GM18505 (cell line): ENCODE measurements at regions not wholly inside any gene's neighbourhood (a gene's known extent, or its start where the extent isn't known, plus 50 kb on each side); places are given as distances from the start of the nearest gene placed in this dataset.

Source experiments
- ATAC-seq: cut with Tn5 transposase; IDR thresholded peaks from one replicate; pipeline ENCODE4 v1.9.1; 2021; ENCODE audit not compliant: unreplicated experiment
- POLR2A ChIP-seq: IDR thresholded peaks from 4 replicates; pipeline ENCODE4 v1.6.1; 2011; ENCODE audit warnings: borderline replicate concordance; ENCODE audit not compliant: insufficient read depth, insufficient read length; ENCODE audit errors: extremely low read depth

DNA sequence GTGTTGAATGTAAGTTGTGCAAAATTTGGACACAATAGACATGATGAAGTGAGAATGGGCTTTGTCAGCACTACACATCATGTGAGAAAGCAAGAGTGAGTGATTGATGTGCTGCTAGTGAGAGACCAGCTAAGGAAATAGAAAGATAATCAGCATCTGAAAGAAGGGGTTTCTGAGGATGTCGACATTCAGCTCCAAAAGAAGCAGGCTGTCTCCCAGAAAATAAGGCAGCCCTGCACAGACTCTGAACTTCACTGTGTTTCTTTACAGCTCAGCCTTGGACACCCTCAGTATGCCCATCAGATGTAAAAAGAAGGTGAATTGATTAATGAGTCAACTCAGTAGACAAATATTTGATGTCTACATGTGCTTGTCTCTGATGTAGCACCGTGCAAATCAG, 80.8 kb upstream of the ADCY2 start:
- ATAC-seq, result no peak
- TF ChIP-seq POLR2A, result no peak

DNA sequence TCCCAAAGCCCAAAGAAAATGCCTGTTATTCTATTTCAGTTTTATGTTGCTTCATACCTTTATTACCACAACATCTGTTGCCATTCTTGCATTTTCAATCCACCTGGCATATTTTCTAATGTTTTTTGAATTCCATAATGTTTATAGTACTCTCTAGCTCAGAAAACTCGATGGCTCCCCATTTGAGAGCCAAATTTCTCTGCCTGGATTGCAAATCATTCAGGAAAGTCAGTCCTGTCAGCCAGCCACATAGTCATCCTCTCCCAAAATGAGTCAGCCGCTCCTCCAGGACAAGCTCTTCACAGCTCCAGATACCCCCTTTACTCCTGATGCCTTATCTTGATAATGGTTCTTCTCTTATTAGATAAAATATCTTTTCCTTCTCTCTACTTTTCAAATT, 78.2 kb upstream of the ADCY2 start:
- ATAC-seq, result no peak
- TF ChIP-seq POLR2A, result no peak

DNA sequence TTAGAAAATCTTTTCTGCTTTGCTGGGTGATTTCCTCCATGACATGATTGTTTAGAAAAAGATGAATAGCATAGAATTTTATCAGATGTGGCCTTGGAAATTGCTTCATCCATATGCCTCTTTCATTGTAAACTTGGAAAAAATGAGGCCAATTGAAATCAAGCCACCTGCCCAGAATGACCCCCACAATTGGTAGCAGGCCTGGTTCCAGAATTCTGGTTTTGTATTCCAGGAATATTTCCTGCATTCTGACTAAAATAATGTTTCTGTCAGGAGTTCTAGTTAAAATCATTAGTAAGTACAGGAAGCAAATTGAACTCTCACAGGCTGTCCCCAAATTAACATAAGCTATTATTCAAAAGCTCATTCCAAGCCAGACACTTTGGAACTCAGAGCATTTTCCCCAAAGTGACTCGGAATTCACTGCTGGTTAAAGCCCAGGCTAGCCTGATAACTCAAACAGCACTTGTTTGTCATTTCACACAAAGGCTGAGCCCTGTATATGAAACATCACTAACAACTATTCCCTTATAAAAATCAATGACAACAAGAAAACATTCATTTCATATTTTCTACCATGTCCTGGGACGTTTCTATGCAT, 75.1 kb upstream of the ADCY2 start:
- TF ChIP-seq POLR2A, result no peak
- ATAC-seq, result no peak

DNA sequence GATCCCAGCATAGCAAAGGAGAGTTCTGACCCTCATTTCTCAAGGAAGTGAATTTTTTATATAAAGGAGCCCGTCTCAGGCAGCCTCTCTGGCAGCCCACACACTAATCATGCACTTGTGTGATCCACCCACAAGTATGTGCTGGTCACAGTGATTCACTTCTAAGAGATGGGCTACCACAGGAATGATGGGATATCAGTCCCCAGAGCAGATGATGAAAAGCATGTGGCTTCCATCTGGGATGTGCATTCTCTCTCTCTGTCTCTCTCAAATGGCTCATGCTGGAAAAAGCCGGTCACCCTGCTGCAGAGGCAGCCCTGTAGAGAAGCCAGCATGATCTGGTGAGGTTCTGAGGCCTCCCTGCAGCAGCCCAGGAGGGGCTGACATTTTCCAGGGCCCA, 74.2 kb upstream of the ADCY2 start:
- ATAC-seq, result no peak
- TF ChIP-seq POLR2A, result no peak

DNA sequence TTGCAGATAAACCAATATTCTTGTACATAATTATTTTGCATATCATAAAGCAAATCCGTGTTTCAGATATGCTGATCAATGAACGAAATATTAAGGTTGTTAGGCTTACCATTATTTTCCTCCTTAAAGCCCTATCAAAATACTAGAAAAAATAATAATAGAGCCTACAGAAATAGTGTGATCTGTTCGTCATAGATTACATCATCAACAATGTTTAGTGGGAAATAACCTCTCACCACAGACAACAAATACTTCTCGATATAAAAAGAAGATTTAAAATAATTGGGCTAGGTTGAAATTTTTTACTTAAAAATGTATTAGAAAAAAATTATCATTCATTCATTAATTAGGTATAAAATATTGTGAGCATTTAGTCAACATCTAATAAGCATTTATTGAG, 71.0 kb upstream of the ADCY2 start:
- no peak for TF ChIP-seq POLR2A
- no peak for ATAC-seq

DNA sequence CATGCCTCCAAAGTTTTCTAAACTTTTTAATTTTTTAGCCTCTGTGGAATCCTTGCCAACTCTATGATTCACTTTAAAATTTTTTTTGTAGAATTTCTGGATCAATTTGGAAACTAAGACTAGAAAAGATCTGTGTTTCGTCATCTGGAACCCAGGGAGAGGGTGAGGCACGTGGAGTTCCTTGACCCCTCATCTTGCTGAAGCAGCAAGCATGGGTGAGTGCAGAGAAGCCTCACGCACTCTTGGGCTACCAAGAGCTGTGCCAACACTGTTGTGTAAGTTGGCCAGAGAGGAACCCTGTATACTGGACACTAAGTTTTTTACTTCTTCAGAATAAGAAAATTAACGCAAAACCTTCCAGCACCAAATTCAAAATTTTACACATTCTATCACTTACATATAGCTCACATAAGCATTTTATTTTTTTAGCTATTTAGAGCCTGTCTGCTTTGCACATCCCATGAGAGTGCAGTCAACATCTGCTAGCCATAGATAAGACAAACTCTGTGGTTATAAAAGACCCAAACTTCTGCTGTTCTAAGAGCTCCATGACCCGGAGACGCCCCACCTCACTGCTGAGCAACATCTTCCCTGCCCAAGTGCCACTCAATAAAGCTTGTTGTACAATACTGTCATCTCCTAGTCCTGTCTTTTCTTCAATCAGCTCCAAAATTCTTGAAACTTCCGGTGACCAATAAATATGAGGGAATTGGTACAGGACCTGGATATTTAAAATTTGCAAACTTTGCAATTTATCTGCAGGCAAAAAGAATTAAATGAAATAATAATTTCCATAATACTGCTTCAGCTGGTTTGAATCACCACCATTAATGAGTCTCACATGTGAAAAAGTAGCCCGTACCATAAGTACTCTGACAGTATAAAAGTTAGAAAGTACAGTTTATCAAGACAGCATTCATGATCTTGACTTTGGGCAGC, 69.7 kb upstream of the ADCY2 start:
- ATAC-seq, result no peak
- TF ChIP-seq POLR2A, result no peak

DNA sequence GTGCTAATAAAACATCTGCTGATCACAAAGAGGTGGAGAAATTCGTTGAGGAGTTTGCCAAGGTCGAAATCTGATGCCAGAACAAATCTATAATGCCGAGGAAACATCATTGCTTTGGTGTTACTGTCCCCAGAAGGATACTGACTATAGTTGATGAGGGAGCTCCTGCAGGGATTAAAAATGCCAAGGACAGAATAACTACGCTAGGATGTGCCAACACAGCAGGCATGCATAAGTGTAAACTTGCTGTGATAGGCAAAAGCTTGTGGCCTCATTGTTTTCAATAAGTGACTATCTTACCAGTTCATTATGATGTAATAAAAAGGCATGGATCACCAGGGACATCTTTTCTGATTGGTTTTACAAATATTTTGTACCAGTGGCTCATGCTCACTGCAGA, 66.8 kb upstream of the ADCY2 start:
- ATAC-seq, result no peak
- TF ChIP-seq POLR2A, result no peak

DNA sequence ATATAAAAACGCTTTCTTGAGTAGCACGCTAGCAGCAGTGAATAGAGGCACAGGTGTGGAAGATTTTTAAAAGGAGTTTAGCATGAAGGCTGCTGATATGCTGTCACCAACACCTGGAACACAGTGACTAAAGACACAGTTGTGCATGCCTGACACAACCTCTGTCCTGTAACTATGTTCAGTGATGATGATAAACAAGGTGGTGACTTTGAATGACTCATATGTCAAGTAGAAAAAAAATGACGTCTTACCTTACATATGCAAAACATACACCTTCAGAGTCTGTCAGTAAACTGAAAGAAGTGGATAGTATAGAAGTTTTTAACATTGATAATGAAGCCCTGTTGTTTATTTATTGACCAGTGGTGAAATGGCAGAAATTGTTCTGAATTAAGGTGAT, 66.2 kb upstream of the ADCY2 start:
- no peak for TF ChIP-seq POLR2A
- ATAC-seq, result no peak

DNA sequence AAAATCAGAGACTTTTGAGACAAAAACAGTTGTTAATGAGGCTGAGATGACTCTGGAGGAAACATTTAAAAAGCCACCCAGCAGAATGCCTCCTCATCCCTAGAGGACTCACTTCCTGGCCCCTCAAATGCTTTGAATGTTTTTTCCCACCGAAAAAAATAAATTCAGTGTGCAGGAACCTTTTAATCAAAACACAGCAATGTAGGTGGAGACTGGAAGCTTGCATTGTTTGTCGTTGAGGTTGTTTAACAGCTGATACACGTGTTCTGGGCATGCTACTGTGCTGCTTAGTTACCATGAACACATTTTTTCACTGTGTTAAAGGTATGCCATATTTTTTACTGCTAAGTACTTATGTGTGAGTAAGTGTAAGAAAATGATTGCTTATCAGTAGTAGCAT, 65.7 kb upstream of the ADCY2 start:
- ATAC-seq, result no peak
- TF ChIP-seq POLR2A, result no peak

DNA sequence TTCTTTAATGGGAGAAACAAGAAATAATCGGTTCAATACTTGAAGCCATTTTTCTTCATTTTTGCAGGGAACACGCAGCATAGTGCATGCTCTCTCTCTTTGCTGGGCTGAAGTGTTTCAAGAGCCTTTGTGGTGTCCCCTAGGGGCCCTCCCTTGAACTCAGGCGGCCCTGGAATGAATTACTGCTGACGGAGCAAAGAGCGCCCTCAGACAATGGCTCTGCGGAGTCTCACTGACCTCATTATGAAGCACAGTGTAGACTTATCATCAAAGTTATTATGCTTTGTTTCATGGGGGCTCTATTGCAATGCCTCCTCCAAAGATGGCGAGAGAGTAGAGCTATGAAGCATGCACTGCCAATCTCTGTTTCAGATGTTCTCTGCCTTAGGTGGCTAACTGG, 64.8 kb upstream of the ADCY2 start:
- no peak for ATAC-seq
- no peak for TF ChIP-seq POLR2A
